Hematopoietic multipotent progenitor cell treated with erythropoietin and hydrocortisone succinate and interleukin-3 and kit ligand, for 15 days (in vitro differentiated cells): ENCODE measurements at regions not wholly inside any gene's neighbourhood (a gene's known extent, or its start where the extent isn't known, plus 50 kb on each side); places are given as distances from the start of the nearest gene placed in this dataset.
"Not testable (repeated sequence)": the region's sequence is repeated elsewhere in the genome, so short reads cannot be mapped to it uniquely, and the experiment has no call there.

Experiments
- DNase-seq: peaks from one replicate; pipeline ENCODE4 v3.0.0-alpha.2; 2015; ENCODE audit warnings: low spot score

GRCh38 chr12:30203981-30204380, 420.2 kb upstream of the TMTC1 start:
- DNase-seq: no peak

- no peak for DNase-seq
These were observed 418.9 kb upstream of the TMTC1 start for GRCh38 chr12:30202521-30203254.

- no peak for DNase-seq
These were observed 417.8 kb upstream of the TMTC1 start for GRCh38 chr12:30201301-30202160.

GRCh38 chr12:30200864-30201263, 417.1 kb upstream of the TMTC1 start:
- DNase-seq: no peak

GRCh38 chr12:30197392-30198057, 413.8 kb upstream of the TMTC1 start:
- no peak for DNase-seq

GRCh38 chr12:30191696-30192455, 408.1 kb upstream of the TMTC1 start:
- no peak for DNase-seq

GRCh38 chr12:30188602-30189326, 405.0 kb upstream of the TMTC1 start:
- no peak for DNase-seq

GRCh38 chr12:30187426-30187825, 403.7 kb upstream of the TMTC1 start:
- no peak for DNase-seq

GRCh38 chr12:30181334-30181733, 397.6 kb upstream of the TMTC1 start:
- no peak for DNase-seq

- DNase-seq: no peak
These were observed 396.9 kb upstream of the TMTC1 start for GRCh38 chr12:30180602-30181001.

- no peak for DNase-seq
These were observed 395.2 kb upstream of the TMTC1 start for GRCh38 chr12:30178916-30179315.

GRCh38 chr12:30169839-30170591, 386.3 kb upstream of the TMTC1 start:
- no peak for DNase-seq

GRCh38 chr12:30166006-30166795, 382.5 kb upstream of the TMTC1 start:
- no peak for DNase-seq

- no peak for DNase-seq
These were observed 380.9 kb upstream of the TMTC1 start for GRCh38 chr12:30164382-30165318.

- DNase-seq: not testable (repeated sequence)
These were observed 373.1 kb upstream of the TMTC1 start for GRCh38 chr12:30156833-30157232.

- DNase-seq: no peak
These were observed 371.4 kb upstream of the TMTC1 start for GRCh38 chr12:30155001-30155730.

GRCh38 chr12:30153981-30154380, 370.2 kb upstream of the TMTC1 start:
- DNase-seq: no peak

GRCh38 chr12:30152705-30153104, 369.0 kb upstream of the TMTC1 start:
- DNase-seq: no peak
